COLO829 (cell line): ENCODE measurements at regions not wholly inside any gene's neighbourhood (a gene's known extent, or its start where the extent isn't known, plus 50 kb on each side); places are given as distances from the start of the nearest gene placed in this dataset.
A peak's percentile ranks its signal among the peaks of the same experiment; 100 is the strongest.

Experiments used
- DNase-seq: peaks from one replicate; pipeline ENCODE4 v3.0.0; 2012; ENCODE audit warnings: low spot score

DNA sequence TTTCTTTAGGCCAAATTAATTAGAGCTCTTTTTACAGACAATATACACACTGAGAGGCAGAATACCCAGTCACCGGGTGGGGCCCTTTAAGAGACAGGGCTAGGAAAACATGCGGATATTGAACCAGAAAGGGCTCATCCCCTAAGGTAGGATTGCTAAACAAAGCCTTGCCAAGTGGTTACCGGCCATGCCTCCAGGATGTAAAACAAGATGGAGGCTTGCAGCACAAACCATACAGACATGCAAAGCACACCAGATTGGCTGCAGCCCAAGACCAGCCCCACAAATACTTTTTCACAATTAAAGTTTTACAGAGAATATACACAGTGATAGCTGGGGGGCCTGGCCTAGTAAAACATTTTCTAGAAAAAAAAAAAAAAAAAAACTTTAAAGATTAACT is 210.0 kb downstream of the KLHL4 start:
- DNase-seq = no peak

DNA sequence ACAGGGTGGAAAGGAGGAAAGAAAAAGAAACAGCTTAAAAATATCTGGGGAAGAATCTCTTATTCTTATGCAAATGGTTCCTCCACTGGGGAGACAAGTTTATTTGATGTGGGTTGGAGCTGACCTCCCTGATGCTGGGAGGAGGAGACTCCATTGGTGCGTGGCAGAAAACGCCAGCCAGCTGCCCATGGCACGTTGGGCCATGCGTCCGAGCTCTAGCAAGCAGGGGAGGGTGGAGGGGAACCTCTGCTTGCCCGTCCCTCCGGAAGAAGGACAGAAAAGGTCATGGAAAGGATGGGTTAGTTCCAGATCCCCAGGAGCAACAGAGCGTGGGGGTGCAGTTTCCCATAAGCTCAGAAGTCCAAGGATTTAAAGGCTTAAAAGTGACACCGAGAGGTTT is 210.4 kb downstream of the KLHL4 start:
- DNase-seq = peak; percentile 1

DNA sequence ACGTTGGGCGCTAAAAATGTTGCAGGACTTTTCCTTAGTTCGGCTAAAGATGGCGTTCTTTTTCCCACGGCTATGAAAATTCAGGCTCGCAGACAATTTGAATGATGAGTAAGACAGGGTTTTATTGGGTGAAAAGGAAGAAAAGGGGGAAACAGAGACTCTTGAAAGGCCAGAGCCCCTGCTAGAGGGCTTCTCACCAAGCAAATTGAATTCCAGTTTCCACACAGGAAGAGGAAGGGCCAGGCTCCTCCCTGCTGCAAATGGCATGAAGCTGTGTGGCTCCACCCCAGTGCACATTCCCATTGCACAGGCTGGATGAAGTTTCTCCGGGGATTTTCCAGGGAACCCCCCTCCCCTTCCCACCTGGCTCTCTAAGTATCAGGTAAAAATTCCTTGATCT is 210.9 kb downstream of the KLHL4 start:
- no peak for DNase-seq

DNA sequence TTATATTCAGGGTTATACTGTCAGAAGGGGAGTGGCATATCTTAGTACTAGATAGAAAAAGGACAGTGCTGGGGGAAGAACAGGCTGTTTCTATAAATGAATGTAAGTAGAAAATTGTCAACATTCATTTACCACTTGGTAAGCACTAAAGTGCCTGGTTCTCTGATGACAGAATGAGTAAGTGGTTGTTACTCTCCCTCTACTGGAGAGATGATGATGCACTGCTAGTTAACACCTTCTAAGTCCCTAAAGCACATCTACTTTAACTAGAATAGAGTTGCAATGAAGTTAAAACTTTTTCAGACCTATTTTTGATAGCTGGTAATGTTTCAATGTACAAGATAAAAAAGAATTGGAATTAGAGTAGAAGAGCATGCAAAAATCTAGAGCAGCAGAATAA is 214.5 kb downstream of the KLHL4 start:
- no peak for DNase-seq

DNA sequence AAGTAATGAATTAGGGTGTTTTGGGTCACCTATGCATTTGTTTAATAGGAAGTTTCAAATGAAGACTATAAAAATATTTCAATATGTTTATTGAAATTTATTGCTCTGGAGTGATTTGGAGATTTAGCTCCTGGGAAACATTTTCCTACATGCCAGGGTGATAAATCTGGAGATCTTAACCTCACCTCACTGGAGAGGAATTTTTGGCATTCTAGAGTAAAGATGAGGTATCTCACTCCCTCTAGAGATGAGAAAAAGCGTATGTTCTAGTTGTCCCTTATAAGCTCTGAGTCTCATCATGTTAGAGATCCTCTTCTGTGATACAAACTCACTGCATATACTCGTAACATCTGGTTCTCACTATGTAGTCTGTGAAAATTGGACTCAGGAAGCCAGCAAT is 219.0 kb downstream of the KLHL4 start:
- DNase-seq = no peak

DNA sequence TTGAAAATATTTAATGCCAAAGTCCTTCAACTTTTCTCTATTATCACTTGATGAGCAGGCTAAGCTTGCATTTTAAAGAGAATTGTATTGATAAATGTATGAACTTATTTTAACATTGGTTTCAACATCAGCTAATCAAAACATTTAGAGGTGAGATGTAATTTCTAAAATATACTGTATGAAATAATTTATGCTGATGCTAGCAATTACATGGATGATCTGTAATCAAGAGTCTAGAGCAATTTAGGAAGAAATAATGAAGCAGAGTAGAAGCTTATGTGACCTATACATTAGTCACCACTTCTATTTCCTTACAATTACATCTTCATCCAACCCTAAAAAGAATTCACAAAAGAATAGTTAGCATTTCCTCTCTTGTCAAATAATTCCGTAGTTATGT is 226.8 kb downstream of the KLHL4 start:
- DNase-seq = no peak

DNA sequence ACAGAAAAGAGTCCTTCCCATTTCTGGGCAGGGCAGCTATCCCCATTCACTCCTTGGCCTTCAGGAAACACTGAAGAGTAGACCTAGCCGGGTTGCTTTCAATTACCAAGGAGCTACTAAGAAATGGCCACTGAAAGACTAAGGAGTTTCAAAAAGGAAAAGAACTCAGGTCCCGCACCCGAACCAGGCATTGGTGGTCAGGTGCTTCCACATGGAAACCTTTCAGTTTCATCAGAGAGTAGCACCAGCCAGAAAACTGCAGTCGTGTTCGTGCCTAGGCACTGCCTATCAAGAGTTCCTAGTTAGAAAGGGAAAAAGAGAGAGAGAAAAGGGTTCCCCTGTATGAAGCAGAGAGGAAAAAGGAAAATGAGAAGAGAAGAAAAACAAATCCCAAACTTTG is 237.9 kb downstream of the KLHL4 start:
- no peak for DNase-seq

DNA sequence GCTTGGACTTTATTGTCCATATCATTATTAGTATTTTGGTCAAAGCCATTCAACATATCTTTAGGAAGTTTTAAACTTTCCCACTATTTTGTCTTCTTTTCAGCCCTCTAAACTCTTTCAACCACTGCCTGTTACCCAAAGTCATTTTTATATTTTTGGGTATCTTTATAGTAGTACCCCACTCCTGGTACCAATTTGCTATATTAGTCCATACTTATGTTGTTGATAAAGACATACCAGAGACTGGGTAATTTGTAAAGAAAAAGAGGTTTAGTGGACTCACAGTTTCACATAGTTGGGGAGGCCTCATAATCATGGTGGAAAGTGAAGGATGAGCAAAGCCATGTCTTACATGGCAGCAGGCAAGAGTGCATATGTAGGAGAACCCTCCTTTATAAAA is 271.4 kb downstream of the KLHL4 start:
- DNase-seq = no peak

DNA sequence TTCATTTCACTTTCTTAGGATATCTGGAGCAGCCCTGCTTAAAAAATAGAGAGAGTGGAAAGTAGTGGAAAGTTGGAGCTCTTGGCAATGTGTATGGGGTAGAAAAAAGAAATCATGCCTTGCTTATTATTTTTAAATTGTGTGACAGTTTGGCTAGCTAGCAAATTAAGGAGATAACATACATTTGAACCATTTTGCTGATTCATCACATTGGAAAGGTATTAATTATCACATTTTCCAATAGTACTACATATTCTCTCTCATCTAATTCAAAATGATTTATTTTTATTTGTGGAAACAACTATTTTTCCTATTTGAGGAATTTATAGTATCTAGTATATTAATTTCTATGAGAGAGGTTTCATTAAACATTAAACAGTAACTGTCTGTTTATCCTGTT is 280.4 kb downstream of the KLHL4 start:
- no peak for DNase-seq

DNA sequence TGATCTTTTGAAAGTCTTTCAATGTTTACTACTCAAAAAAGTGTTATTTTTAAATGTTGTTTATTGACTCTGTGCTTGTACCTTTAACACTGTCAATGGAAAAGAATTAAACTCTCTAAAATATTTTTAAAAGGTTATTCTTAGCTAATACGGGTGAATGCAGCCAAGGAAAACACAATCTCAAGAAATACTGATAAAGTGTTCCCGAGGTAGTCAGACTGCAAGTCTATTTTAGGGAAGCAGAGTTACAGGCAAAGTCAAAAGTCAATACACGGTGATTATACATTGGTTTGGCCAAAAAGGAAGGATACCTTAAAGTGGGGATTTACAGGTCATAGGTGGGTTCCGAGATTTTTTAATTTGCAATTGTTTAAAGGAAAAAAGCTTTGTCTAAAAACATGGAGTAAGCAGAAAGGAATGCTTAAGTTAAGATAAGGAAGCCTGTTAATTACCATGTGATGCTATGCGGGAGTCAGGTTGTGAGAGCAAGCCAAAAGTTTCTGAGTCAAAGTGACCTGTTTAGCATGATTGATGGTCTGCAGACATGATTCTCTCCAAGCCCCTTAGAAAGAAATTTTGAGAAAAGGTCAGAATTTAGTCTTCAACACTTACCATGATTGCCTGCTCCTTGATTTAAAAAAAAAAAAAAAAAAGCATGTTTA is 288.4 kb downstream of the KLHL4 start:
- no peak for DNase-seq

DNA sequence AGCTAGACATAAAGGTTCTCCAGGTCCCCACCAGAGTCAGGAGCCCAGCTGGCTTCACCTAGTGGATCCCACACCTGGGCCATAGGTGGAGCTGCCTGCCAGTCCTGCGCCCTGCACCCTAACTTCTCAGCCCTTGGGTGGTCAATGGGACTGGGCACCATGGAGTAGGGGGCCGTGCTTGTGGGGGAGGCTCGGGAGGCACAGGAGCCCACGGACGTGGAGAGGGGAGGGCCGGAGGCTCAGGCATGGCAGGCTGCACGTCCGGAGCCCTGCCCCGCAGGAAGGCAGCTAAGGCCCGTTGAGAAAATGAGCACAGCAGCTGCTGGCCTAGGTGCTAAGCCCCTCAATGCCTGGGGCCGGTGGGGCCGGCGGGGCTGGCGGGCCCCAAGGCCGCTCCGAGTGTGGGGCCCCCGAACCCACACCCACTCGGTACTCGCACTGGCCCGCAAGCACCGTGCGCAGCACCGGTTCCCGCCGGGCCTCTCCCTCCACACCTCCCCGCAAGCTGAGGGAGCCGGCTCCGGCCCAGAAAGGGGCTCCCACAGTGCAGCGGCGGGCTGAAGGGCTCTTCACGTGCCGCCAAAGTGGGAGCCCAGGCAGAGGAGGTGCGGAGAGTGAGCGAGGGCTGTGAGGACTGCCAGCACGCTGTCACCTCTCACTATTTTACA is 291.1 kb downstream of the KLHL4 start:
- DNase-seq = no peak

DNA sequence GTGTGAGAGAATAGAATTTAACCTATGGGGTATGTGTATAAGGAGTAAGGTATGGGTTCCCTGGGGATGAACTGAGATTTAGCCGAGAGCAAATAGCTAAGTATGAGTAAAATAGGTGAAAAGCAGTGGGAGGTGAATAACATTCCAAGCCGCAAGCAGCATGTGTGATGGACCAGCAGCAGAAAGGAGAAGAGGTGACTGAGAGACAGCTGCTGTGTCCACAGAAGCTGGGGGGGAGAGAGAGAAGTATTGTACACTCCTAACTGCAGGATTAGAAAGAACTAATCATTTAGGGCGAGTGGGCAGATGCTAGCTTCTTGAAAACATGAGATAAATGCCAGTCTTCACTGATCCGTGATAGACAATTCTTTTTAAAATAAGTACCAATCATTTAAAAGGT is 296.0 kb downstream of the KLHL4 start:
- DNase-seq = no peak

DNA sequence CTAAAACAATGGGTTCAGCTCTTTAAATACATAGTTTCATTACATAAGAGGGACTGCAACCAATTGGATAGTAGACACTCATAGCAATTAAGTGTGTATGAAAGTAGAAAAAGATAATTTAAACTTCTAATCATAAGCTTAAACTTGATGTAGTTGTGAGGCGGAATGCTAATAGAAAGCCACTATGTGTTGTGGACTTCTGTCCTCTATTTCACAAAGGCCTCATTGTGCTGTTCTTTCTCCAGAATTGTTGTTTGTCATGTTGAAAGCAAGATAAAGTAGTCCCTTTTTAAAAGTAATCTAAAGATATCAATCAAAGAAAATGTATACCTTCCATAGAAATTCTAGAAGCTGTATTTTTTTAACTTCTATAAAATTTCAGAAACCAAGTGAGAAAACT is 329.4 kb downstream of the KLHL4 start:
- DNase-seq = peak; percentile 0

DNA sequence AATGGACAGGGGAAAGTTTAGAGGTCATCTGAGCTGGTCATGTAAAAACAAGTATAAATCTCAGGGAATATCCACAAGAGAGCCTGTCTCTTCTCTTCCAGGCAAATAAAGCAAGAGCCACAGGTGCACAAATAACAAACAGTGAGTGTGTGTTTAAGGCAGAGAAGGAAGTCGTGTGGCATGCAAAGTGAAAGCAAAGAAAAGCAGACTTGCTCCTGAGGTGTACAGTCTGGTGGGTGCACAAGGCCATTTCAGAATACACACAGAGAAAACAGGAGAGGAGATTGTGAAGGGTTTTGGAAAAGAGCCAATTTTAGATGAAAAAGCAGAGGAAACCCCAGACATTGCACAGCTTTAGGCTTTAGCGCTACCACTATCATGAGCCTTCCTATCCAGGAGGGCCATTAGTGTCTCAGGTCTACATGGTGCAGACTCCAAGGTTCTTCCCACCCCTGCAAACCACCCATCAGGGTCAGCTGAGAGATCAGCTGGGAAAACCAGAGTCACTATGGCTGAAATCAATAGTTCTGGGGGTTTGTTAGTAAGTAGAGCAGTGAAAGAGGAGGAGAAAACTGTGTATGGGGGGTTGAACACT is 355.8 kb downstream of the KLHL4 start:
- DNase-seq = no peak

DNA sequence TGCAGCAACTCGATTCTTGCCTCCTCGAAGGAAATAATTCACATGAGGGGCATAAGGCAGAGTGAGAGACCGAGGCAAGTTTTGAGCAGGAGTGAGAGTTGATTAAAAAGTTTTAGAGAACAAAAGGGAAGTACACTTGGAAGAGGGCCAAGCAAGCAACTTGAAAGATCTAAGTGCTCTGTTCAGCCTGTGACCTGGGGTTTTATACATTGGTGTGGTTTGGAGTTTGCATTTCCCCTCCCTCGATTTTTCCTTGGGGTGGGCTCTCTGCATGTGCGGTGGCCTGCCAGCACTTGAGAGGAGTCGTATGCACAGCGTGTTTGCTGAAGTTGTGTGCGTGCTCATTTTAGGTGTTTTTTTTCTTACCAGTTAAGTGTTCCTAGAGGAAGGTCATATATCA is 356.4 kb downstream of the KLHL4 start:
- no peak for DNase-seq

DNA sequence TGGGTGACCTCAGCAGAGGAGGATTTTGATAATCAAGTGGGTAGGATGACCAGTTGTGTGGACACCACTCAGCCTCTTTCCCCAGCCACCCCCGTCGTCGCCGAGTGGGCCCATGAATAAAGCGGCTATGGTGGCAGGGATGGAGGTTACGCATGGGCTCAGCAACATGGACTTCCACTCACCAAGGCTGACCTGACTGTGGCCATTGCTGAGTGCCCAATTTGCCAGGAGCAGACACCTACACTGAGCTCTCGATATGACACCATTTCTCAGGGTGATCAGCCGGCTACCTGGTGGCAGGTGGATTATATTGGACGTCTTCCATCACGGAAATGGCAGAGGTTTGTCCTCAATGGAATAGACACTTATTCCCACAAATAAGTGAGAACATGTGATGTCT is 361.3 kb downstream of the KLHL4 start:
- DNase-seq = no peak

DNA sequence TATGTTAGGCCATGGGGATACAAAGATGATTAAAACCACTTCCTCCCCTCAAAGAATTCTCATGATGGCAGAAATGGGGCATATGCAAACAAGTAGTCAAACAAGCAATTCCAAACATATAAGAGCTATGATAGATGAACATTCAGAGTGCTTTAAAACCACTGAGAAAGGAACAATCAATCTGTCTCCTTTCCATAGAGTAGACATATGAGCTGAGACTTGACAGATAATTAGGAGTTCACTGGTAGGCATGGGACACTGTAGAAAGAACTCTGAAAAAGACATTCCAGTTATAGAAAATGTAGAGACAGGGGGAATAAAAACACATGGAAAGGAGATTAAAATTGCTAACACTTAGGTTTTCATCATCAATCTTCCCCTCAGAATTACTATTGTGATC is 372.8 kb downstream of the KLHL4 start:
- DNase-seq = no peak

DNA sequence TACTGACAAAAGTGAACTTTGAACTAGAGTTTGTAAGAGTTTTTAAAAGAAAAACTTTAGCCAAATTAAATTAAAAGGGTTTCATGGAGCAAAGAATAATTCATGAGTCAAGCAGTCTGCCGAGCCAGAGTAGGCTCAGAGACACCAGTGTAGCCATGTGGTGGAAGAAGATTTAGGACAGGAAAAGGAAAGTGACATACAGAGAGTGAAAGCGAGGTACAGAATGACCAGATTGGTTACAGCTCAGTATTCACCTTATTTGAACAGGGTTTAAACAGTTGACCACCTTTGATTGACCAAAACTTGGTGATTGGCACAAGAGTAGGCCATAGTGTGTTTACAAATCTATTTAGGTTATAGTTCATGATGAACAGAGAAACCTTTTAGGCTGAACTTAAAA is 377.8 kb downstream of the KLHL4 start:
- no peak for DNase-seq

DNA sequence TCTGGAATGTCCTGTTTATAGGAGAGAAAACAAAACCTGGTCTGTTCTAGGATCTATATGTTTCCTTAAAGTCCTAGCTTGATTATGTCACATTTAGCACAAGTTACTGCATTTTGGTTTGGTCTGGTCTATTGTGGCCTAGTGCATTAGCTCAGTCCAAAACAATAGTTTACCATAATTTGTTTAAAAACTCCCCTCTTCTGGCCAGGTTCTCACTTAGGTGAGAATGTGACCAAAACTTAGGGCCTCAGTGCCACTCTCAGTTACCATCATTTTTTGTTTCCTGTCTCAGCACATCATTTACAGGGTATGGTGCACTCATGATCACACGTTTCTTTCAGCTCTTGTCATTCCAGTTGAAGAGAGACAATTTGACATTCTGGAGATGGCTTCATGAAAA is 378.5 kb downstream of the KLHL4 start:
- DNase-seq = no peak

DNA sequence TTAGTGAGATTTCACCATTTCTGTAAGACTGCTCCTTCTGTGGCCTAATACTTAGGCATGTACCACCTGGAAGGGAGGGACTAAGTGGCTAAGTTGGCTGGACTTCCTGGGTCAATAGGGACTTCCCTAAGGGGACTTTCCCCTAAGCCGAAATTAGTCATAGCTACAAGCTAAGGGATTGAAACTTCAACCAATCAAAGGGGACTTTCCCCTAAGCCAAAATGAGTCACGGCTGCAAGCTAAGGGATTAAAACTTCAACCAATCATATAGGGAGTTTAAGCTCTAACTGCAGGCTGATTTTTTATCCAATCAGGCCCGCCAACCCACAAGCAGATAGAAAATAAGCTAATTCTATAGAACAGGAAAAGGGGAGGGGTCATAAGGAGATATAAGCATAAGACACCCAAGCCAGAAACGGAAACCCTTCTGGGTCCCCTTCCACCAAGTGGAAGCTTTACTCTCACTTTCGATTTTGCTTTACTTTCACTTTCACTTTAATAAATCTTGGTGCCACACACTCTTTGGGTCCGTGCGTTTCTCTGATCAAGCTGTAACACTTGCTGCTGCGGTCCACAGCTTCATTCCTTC is 382.8 kb downstream of the KLHL4 start:
- no peak for DNase-seq

DNA sequence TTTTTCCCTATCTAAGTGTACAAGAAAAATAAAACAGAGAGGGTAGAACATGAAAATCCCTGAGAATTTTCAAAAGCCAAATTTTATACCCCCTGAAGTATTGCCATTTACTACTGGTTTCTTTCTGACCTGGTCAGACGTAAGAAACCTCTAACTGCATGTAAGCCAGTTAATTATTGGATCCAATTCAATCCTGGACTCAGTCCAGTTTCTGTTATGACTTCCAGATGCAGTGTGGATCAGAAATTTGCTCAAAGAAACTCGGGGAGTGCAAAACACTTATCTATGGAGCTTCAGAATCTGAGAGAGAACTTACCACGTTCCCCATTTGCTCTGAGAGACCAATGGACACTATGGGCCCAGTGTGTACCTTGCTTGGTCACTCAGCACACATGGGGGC is 383.5 kb downstream of the KLHL4 start:
- DNase-seq = no peak

DNA sequence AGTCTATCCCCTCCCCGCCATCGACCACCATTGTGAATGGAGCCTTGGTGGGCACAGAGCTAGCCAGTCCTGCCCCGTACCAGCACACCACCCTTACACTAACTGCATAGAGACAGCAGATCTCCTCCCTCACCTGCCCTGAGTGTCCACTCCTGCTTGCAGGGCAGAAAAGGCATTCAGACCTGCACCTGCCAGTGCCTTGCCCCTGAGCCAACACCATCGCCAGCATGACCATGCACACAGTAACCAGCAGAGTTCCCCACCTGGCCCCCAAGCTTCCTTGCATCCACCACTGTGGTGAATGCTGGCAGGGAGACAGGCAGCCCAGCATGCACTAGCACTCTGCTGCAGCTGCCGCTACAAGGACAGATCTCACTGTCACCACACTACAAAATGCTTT is 397.1 kb downstream of the KLHL4 start:
- DNase-seq = no peak

DNA sequence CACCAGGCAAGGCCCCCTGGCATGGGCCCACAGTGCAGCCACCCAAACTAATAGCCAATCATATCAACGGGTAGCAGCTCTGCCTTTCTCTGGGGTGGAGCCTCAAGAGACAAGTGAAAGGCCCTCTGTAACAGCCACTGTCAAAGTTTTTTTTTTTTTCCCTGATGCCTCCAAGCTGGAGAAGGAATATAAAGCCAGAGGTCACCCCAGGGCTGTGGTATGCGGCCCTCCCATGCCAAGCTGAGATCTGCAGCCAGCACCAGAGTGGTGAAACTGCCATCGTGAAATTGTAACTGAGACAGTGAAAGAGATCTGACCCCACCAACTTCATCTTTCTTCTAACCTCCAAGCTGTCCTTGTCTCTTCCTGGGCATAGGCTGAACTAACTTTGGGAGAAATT is 407.0 kb downstream of the KLHL4 start:
- no peak for DNase-seq

DNA sequence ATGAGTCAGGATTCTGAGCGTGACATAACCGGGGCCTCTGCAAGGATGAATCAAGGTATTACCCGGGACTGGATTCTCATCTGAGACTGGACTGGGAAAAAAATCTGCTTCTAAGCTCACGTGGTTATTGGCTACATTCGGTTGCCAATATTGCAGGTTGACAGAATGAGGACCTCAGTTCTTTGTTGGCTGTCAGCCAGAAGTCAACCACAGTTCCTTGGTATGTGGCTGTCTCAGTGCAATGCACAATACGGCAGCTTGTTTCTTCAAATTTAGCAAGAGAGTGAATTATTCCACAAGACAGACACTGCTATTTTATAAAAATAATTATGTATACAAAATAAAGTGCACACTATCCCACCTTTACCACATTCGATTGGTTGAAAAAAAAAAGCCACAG is 424.2 kb downstream of the KLHL4 start:
- DNase-seq = peak; percentile 6
